Suprapubic skin (tissue), 4 donors: ENCODE measurements at regions not wholly inside any gene's neighbourhood (a gene's known extent, or its start where the extent isn't known, plus 50 kb on each side); places are given as distances from the start of the nearest gene placed in this dataset.

ENCODE experiments used
- DNase-seq, 2 donors: peaks; one replicate each; pipeline ENCODE4 v3.0.0-alpha.2; 2019; ENCODE audit warnings: low spot score in 2 of 2
- H3K27ac ChIP-seq: fragments of 200-600 bp; sonication (generic); one replicate; pipeline ENCODE4 v1.5.1; 2019
- H3K27me3 ChIP-seq: fragments of 200-600 bp; sonication (generic); one replicate; pipeline ENCODE4 v1.5.1; 2019
- H3K36me3 ChIP-seq: fragments of 200-600 bp; sonication (generic); one replicate; pipeline ENCODE4 v1.5.1; 2019
- H3K4me1 ChIP-seq: fragments of 200-600 bp; sonication (generic); one replicate; pipeline ENCODE4 v1.5.1; 2019
- H3K4me3 ChIP-seq: fragments of 200-600 bp; sonication (generic); one replicate; pipeline ENCODE4 v1.5.1; 2019; ENCODE audit warnings: mild to moderate bottlenecking
- H3K9me3 ChIP-seq: fragments of 200-600 bp; sonication (generic); one replicate; pipeline ENCODE4 v1.5.1; 2019
- EP300 ChIP-seq: sonication (generic); formaldehyde crosslinking; IDR thresholded peaks from one replicate; pipeline ENCODE4 v1.6.1; 2017; ENCODE audit warnings: antibody characterized with exemption
- POLR2A ChIP-seq, 2 donors: fragments of 450-650 bp; IDR thresholded peaks; one replicate each; pipeline ENCODE4 v1.6.1; 2017; ENCODE audit warnings: antibody characterized with exemption in 2 of 2, mild to moderate bottlenecking in 2 of 2, moderate library complexity in 2 of 2
- POLR2AphosphoS5 ChIP-seq, 3 donors: sonication (generic); formaldehyde crosslinking; IDR thresholded peaks; one replicate each; pipeline ENCODE4 v1.6.1; 2017; ENCODE audit warnings: antibody characterized with exemption in 3 of 3
- WGBS: methylation state at CpG from one replicate; pipeline ENCODE4 v1.1.5; 2018; 5-methylcytosine and 5-hydroxymethylcytosine counted together
- TF ChIP-seq, protein P1 (sequence below), 2 donors: fragments of 200-600 bp in 1 of 2; fragments of 450-650 bp in 1 of 2; sonication (generic) in 1 of 2; IDR thresholded peaks; one replicate each; pipeline ENCODE4 v1.5.1; 2016 to 2019; ENCODE audit warnings: antibody characterized with exemption in 2 of 2, mild to moderate bottlenecking in 1 of 2, moderate library complexity in 1 of 2

- no peak overlapping the region for H3K27ac ChIP-seq
- no peak for TF ChIP-seq POLR2A (IDR thresholded peaks at IDR 0.05)
- TF ChIP-seq EP300: no peak
- no peak for TF ChIP-seq POLR2AphosphoS5 (IDR thresholded peaks at IDR 0.05)
- TF ChIP-seq, protein P1, sequence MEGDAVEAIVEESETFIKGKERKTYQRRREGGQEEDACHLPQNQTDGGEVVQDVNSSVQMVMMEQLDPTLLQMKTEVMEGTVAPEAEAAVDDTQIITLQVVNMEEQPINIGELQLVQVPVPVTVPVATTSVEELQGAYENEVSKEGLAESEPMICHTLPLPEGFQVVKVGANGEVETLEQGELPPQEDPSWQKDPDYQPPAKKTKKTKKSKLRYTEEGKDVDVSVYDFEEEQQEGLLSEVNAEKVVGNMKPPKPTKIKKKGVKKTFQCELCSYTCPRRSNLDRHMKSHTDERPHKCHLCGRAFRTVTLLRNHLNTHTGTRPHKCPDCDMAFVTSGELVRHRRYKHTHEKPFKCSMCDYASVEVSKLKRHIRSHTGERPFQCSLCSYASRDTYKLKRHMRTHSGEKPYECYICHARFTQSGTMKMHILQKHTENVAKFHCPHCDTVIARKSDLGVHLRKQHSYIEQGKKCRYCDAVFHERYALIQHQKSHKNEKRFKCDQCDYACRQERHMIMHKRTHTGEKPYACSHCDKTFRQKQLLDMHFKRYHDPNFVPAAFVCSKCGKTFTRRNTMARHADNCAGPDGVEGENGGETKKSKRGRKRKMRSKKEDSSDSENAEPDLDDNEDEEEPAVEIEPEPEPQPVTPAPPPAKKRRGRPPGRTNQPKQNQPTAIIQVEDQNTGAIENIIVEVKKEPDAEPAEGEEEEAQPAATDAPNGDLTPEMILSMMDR (IDR thresholded peaks at IDR 0.05): no peak
- DNase-seq: no peak
- H3K9me3 ChIP-seq: no peaks in the 10 kb centered on the region
- no peaks in the 10 kb centered on the region for H3K36me3 ChIP-seq
- H3K27me3 ChIP-seq: no peaks in the 10 kb centered on the region
- no peak overlapping the region for H3K4me3 ChIP-seq
- H3K4me1 ChIP-seq: no peaks in the 10 kb centered on the region
- whole genome bisulfite sequencing: 81% methylated on average over 1 of the region's 1 CpG
These were observed 351.7 kb upstream of the CDH7 start for GRCh38 chr18:65399091-65399490.

- Histone ChIP-seq H3K36me3 (no peaks in the 10 kb centered on the region), H3K27me3 (no peaks in the 10 kb centered on the region), H3K27ac (no peak overlapping the region), H3K4me1 (no peaks in the 10 kb centered on the region), H3K9me3 (no peaks in the 10 kb centered on the region), H3K4me3 (no peak overlapping the region)
- TF ChIP-seq POLR2A (IDR thresholded peaks at IDR 0.05) (no peak), POLR2AphosphoS5 (IDR thresholded peaks at IDR 0.05) (no peak), EP300 (no peak)
- TF ChIP-seq, protein P1 (IDR thresholded peaks at IDR 0.05): no peak
- no peak for DNase-seq
- WGBS: 78% methylated on average over 4 of the region's 4 CpGs
These were observed 352.3 kb upstream of the CDH7 start for GRCh38 chr18:65398347-65399075.

- no peak for DNase-seq
- no peaks in the 10 kb centered on the region for H3K4me1 ChIP-seq
- H3K4me3 ChIP-seq: no peak overlapping the region
- no peak for TF ChIP-seq POLR2AphosphoS5 (IDR thresholded peaks at IDR 0.05)
- TF ChIP-seq, protein P1 (IDR thresholded peaks at IDR 0.05): no peak
- no peak for TF ChIP-seq EP300
- no peak for TF ChIP-seq POLR2A (IDR thresholded peaks at IDR 0.05)
- no peaks in the 10 kb centered on the region for H3K36me3 ChIP-seq
- WGBS: 43% methylated on average over 3 of the region's 3 CpGs
- H3K27me3 ChIP-seq: no peaks in the 10 kb centered on the region
- H3K9me3 ChIP-seq: peaks cover 3% of the 10 kb centered on the region
- H3K27ac ChIP-seq: no peak overlapping the region
These were observed 369.8 kb upstream of the CDH7 start for GRCh38 chr18:65380986-65381385.

DNA sequence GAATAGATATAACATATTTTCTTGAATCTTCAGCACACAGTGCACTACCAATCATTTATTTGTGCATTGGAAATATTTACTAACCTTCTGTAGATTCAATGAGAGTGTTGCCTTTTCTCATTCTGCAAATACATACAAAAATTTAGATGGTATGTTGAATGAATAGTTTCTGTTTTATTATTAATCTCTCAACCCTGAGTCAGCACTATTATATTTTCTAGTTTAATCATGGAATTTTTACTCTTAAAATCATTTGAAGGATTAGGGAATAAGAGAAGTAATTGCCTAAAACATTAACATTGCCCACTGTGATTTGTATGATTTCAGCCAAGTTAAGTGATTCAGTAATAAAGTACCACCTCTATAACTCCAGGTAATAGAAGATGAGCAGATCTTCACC, 370.2 kb upstream of the CDH7 start:
- no peak for DNase-seq
- TF ChIP-seq, protein P1 (IDR thresholded peaks at IDR 0.05): no peak
- TF ChIP-seq EP300 (no peak), POLR2A (IDR thresholded peaks at IDR 0.05) (no peak), POLR2AphosphoS5 (IDR thresholded peaks at IDR 0.05) (no peak)
- H3K9me3 ChIP-seq: no peaks in the 10 kb centered on the region
- no peaks in the 10 kb centered on the region for H3K36me3 ChIP-seq
- no peak overlapping the region for H3K4me3 ChIP-seq
- no peaks in the 10 kb centered on the region for H3K4me1 ChIP-seq
- H3K27ac ChIP-seq: no peak overlapping the region
- no peaks in the 10 kb centered on the region for H3K27me3 ChIP-seq

- 77% methylated on average over 3 of the region's 3 CpGs for WGBS
- Histone ChIP-seq H3K27ac (no peak overlapping the region), H3K9me3 (no peaks in the 10 kb centered on the region), H3K36me3 (no peaks in the 10 kb centered on the region), H3K4me3 (no peak overlapping the region), H3K27me3 (no peaks in the 10 kb centered on the region), H3K4me1 (no peaks in the 10 kb centered on the region)
- no peak for DNase-seq
- TF ChIP-seq, protein P1 (IDR thresholded peaks at IDR 0.05): no peak
- TF ChIP-seq EP300: no peak
- TF ChIP-seq POLR2A (IDR thresholded peaks at IDR 0.05): no peak
These were observed 377.9 kb upstream of the CDH7 start for GRCh38 chr18:65372904-65373303.
